Cardiac muscle cell (in vitro differentiated cells and primary cell): ENCODE measurements at regions not wholly inside any gene's neighbourhood (a gene's known extent, or its start where the extent isn't known, plus 50 kb on each side); places are given as distances from the start of the nearest gene placed in this dataset.

Experiments
- DNase-seq, 2 donors: peaks; one replicate each; pipeline versions ENCODE4 v3.0.0 to v3.0.0-alpha.2; 2010 to 2017; ENCODE audit warnings: low read depth in 1 of 2, low spot score in 1 of 2
- H3K27ac ChIP-seq: fragments of 200-600 bp; sonication (generic); 2 replicates; pipeline ENCODE4 v1.5.1; 2016
- H3K27me3 ChIP-seq: fragments of 200-600 bp; sonication (generic); 2 replicates; pipeline ENCODE4 v1.6.0; 2016; ENCODE audit warnings: control low read depth
- H3K36me3 ChIP-seq: fragments of 200-600 bp; sonication (generic); 2 replicates; pipeline ENCODE4 v1.5.1; 2016; ENCODE audit warnings: control low read depth
- H3K4me1 ChIP-seq: fragments of 200-600 bp; sonication (generic); 2 replicates; pipeline ENCODE4 v1.8.1; 2017; ENCODE audit warnings: low read depth, mild to moderate bottlenecking, mixed run types
- H3K4me3 ChIP-seq: fragments of 200-600 bp; sonication (generic); 2 replicates; pipeline ENCODE4 v1.5.1; 2016; ENCODE audit warnings: mild to moderate bottlenecking
- H3K9me3 ChIP-seq: fragments of 200-600 bp; sonication (generic); 2 replicates; pipeline ENCODE4 v1.5.1; 2017; ENCODE audit warnings: low read depth, mild to moderate bottlenecking, control low read depth
- TF ChIP-seq, protein P1 (sequence below): IDR thresholded peaks from 2 replicates; pipeline ENCODE4 v1.5.1; 2012; ENCODE audit warnings: low read depth, mild to moderate bottlenecking, low read length

DNA sequence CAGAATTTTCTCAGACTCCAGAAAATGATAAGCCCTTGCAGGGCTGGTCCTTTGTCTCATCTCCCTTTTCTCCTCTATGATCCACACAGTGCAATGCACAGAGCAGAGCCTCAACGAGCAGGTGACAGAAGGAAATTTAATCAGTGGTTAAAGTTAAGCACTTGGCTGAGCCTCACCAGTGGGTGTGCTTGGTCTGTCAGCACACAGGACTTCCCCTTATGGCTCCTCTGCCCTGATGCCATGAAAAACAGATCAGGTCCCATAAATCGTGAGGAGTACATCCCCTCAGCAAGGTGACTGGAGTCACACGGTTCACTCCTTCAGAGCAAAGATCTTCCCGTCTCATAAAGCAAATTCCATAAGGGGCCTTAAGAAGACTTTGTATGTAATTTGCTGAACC, 818.2 kb downstream of the UQCRFS1 start:
- no peaks in the 10 kb centered on the region for H3K36me3 ChIP-seq
- DNase-seq: no peak
- H3K27me3 ChIP-seq: no peaks in the 10 kb centered on the region
- no peak overlapping the region for H3K27ac ChIP-seq
- TF ChIP-seq, protein P1, sequence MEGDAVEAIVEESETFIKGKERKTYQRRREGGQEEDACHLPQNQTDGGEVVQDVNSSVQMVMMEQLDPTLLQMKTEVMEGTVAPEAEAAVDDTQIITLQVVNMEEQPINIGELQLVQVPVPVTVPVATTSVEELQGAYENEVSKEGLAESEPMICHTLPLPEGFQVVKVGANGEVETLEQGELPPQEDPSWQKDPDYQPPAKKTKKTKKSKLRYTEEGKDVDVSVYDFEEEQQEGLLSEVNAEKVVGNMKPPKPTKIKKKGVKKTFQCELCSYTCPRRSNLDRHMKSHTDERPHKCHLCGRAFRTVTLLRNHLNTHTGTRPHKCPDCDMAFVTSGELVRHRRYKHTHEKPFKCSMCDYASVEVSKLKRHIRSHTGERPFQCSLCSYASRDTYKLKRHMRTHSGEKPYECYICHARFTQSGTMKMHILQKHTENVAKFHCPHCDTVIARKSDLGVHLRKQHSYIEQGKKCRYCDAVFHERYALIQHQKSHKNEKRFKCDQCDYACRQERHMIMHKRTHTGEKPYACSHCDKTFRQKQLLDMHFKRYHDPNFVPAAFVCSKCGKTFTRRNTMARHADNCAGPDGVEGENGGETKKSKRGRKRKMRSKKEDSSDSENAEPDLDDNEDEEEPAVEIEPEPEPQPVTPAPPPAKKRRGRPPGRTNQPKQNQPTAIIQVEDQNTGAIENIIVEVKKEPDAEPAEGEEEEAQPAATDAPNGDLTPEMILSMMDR: no peak
- no peak overlapping the region for H3K4me3 ChIP-seq
- H3K4me1 ChIP-seq: no peaks in the 10 kb centered on the region
- no peaks in the 10 kb centered on the region for H3K9me3 ChIP-seq

DNA sequence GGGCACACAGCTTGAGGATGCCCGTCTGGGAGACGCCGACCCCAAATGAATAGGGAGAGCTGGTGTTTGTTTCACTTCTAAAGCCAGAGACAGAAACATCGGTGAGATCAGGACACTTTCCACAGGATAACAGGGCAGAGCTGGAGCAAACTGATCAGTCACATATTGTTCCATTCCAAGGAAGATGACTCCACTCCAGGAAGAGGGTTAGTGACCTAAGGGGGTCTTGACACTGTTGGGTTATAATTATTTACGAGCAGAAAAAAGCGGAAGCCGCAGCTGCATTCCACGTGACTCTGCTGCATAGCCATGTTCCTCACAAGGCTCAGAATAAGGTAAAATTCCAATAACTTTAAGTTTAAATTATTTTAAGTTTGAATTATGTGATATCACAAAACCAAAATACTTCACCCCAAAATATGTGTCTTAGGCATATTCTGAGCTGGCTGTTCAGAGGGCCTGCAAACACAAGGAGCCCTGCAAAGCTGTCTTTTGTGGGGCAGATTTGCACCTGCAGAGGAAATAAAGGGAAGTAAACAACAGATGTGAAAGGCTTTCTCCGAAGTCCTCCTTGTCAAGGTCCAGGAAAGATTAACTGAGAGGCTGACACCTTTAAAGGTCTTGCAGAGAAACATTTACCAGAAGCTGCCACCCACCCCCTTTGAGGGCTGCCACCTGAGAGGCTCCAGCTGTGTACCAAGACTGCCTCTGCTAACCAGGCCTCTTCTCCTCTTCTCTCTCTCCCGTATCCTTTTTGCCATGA, 819.2 kb downstream of the UQCRFS1 start:
- Histone ChIP-seq H3K27me3 (no peaks in the 10 kb centered on the region), H3K36me3 (no peaks in the 10 kb centered on the region), H3K4me3 (no peak overlapping the region), H3K4me1 (no peaks in the 10 kb centered on the region), H3K27ac (no peak overlapping the region), H3K9me3 (no peaks in the 10 kb centered on the region)
- TF ChIP-seq, protein P1: no peak
- no peak for DNase-seq

DNA sequence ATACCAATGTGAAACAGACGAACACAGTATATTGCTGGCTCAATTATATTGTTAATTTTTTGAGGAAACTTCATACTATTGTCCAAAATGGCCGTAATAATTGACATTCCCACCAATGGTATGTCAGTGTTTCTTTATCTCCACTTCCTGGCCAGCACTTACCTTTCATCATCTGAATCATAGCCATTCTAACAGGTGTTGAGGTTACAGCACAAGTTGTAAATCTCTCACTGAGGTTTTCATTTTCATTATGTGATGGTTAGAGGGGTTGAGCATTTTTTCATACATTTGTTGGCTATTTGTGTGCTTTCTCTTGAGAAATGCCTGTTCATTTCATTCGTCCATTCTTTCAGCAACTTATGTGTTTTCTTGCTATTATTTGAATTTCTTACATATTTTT, 824.0 kb downstream of the UQCRFS1 start:
- H3K36me3 ChIP-seq: no peaks in the 10 kb centered on the region
- no peak overlapping the region for H3K4me3 ChIP-seq

DNA sequence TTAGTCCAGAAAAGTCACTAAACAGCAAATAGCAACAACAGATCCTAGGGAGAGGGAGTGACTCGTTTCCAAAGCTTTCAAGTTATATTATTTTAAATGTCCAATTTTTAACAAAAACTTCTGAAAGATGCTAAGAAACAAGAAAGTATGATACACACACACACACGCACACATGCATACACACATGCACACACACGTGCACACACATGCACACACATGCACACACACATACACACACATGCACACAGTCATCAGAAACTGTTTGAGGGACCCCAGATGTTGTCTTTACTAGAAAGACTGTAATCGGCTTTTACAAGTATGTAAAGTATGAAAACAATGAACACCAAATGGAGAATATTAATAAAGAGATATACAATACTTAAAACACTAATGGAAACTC, 825.4 kb downstream of the UQCRFS1 start:
- no peak overlapping the region for H3K27ac ChIP-seq
- H3K9me3 ChIP-seq: no peaks in the 10 kb centered on the region
- H3K4me1 ChIP-seq: no peaks in the 10 kb centered on the region
- DNase-seq: no peak
- peaks cover 25% of the 10 kb centered on the region for H3K27me3 ChIP-seq
- H3K36me3 ChIP-seq: no peaks in the 10 kb centered on the region
- no peak overlapping the region for H3K4me3 ChIP-seq
- TF ChIP-seq, protein P1: no peak

More for the DNA sequence above, 824.0 kb downstream of the UQCRFS1 start:
- H3K27me3 ChIP-seq: peaks cover 10% of the 10 kb centered on the region
- H3K27ac ChIP-seq: no peak overlapping the region
- TF ChIP-seq, protein P1: no peak
- no peaks in the 10 kb centered on the region for H3K9me3 ChIP-seq
- no peaks in the 10 kb centered on the region for H3K4me1 ChIP-seq
- no peak for DNase-seq

DNA sequence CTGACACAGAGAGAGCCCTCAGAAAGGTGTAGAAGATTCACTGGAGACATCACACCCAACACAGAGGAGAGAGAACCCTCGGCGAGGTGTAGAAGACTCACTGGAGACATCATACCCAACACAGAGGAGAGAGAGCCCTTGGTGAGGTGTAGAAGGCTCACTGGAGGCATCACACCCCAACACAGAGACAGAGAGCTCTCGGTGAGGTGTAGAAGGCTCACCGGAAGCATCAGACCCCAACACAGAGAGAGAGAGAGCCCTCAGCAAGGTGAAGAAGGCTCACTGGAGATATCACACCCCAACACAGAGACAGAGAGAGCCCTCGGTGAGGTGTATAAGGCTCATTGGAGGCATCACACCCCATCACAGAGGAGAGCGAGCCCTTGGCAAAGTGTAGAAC, 826.5 kb downstream of the UQCRFS1 start:
- no peaks in the 10 kb centered on the region for H3K9me3 ChIP-seq
- H3K36me3 ChIP-seq: no peaks in the 10 kb centered on the region
- no peak for DNase-seq
- no peak overlapping the region for H3K27ac ChIP-seq
- TF ChIP-seq, protein P1: no peak
- no peaks in the 10 kb centered on the region for H3K4me1 ChIP-seq
- H3K27me3 ChIP-seq: peaks cover 29% of the 10 kb centered on the region
- no peak overlapping the region for H3K4me3 ChIP-seq
